Activated T-cell treated with anti-CD3 and anti-CD28 coated beads, Interleukin-2, amount 50 U/mL, for 4 hours (primary cell): ENCODE measurements at regions not wholly inside any gene's neighbourhood (a gene's known extent, or its start where the extent isn't known, plus 50 kb on each side); places are given as distances from the start of the nearest gene placed in this dataset.

Source experiments
- ATAC-seq, 2 donors: fragments of 200-7000 bp; cut with Tn5 transposase; one replicate each; pipeline ENCODE4 v1.10.0; 2021
- DNase-seq: peaks from one replicate; pipeline ENCODE4 v3.0.0-alpha.2; 2020
- H3K27me3 Mint-ChIP-seq: one replicate; pipeline ENCODE4 v1.8.0; 2021; ENCODE audit warnings: low read depth, mixed read lengths
- H3K36me3 Mint-ChIP-seq: one replicate; pipeline ENCODE4 v1.8.0; 2022; ENCODE audit warnings: mixed read lengths; ENCODE audit not compliant: insufficient read depth
- H3K4me1 Mint-ChIP-seq: one replicate; pipeline ENCODE4 v1.8.0; 2021; ENCODE audit warnings: low read depth, mixed read lengths
- H3K4me3 Mint-ChIP-seq: one replicate; pipeline ENCODE4 v1.8.0; 2021; ENCODE audit warnings: mild to moderate bottlenecking, moderate library complexity, mixed read lengths
- H3K9me3 Mint-ChIP-seq: one replicate; pipeline ENCODE4 v1.8.0; 2021; ENCODE audit warnings: mixed read lengths

- Mint-ChIP-seq H3K4me1 (no peaks in the 10 kb centered on the region), H3K27me3 (peaks cover 5% of the 10 kb centered on the region), H3K9me3 (peaks cover 3% of the 10 kb centered on the region), H3K4me3 (no peak overlapping the region), H3K36me3 (no peaks in the 10 kb centered on the region)
- peak; percentile 2 for DNase-seq
- no peak for ATAC-seq
These were observed 218.6 kb downstream of the KIF26A start for GRCh38 chr14:104356738-104357688.

GRCh38 chr14:104357689-104358527 lies 219.5 kb downstream of the KIF26A start:
- Mint-ChIP-seq H3K36me3 (no peaks in the 10 kb centered on the region), H3K4me3 (no peak overlapping the region), H3K9me3 (no peaks in the 10 kb centered on the region), H3K4me1 (no peaks in the 10 kb centered on the region), H3K27me3 (peaks cover 5% of the 10 kb centered on the region)
- DNase-seq (peak; percentile 3), ATAC-seq (no peak)

GRCh38 chr14:104358528-104359300 lies 220.3 kb downstream of the KIF26A start:
- no peaks in the 10 kb centered on the region for H3K9me3 Mint-ChIP-seq
- no peaks in the 10 kb centered on the region for H3K4me1 Mint-ChIP-seq
- H3K27me3 Mint-ChIP-seq: peaks cover 5% of the 10 kb centered on the region
- DNase-seq (peak; percentile 3), ATAC-seq (no peak)
- no peaks in the 10 kb centered on the region for H3K36me3 Mint-ChIP-seq
- H3K4me3 Mint-ChIP-seq: no peak overlapping the region

- Mint-ChIP-seq H3K36me3 (no peaks in the 10 kb centered on the region), H3K4me1 (no peaks in the 10 kb centered on the region), H3K9me3 (no peaks in the 10 kb centered on the region), H3K4me3 (no peak overlapping the region), H3K27me3 (peaks cover 4% of the 10 kb centered on the region)
- no peak for ATAC-seq
- peak; percentile 2 for DNase-seq
These were observed 220.1 kb upstream of the C14orf180 start for GRCh38 chr14:104359301-104359968.

- no peaks in the 10 kb centered on the region for H3K4me1 Mint-ChIP-seq
- DNase-seq (peak; percentile 3), ATAC-seq (no peak)
- H3K36me3 Mint-ChIP-seq: no peaks in the 10 kb centered on the region
- H3K4me3 Mint-ChIP-seq: no peak overlapping the region
- H3K9me3 Mint-ChIP-seq: no peaks in the 10 kb centered on the region
- H3K27me3 Mint-ChIP-seq: peaks cover 3% of the 10 kb centered on the region
These were observed 219.6 kb upstream of the C14orf180 start for GRCh38 chr14:104359969-104360442.

GRCh38 chr14:104360501-104360900 lies 219.1 kb upstream of the C14orf180 start:
- Mint-ChIP-seq H3K4me3 (no peak overlapping the region), H3K36me3 (no peaks in the 10 kb centered on the region), H3K9me3 (no peaks in the 10 kb centered on the region), H3K27me3 (peaks cover 3% of the 10 kb centered on the region), H3K4me1 (no peaks in the 10 kb centered on the region)
- ATAC-seq (no peak), DNase-seq (peak; percentile 2)

- H3K27me3 Mint-ChIP-seq: peaks cover 1% of the 10 kb centered on the region
- H3K4me3 Mint-ChIP-seq: no peak overlapping the region
- no peak for ATAC-seq
- H3K4me1 Mint-ChIP-seq: no peaks in the 10 kb centered on the region
- no peaks in the 10 kb centered on the region for H3K36me3 Mint-ChIP-seq
- DNase-seq: peak; percentile 3
- no peaks in the 10 kb centered on the region for H3K9me3 Mint-ChIP-seq
These were observed 218.4 kb upstream of the C14orf180 start for GRCh38 chr14:104361101-104361591.

- DNase-seq: peak; percentile 1
- Mint-ChIP-seq H3K4me3 (no peak overlapping the region), H3K36me3 (no peaks in the 10 kb centered on the region), H3K9me3 (peaks cover 3% of the 10 kb centered on the region), H3K4me1 (no peaks in the 10 kb centered on the region), H3K27me3 (peaks cover 1% of the 10 kb centered on the region)
- no peak for ATAC-seq
These were observed 217.5 kb upstream of the C14orf180 start for GRCh38 chr14:104361921-104362681.

- Mint-ChIP-seq H3K36me3 (no peaks in the 10 kb centered on the region), H3K4me1 (no peaks in the 10 kb centered on the region), H3K4me3 (no peak overlapping the region), H3K27me3 (peaks cover 1% of the 10 kb centered on the region), H3K9me3 (peaks cover 3% of the 10 kb centered on the region)
- ATAC-seq (no peak), DNase-seq (no peak)
These were observed 216.6 kb upstream of the C14orf180 start for GRCh38 chr14:104362761-104363605.

GRCh38 chr14:104363891-104364760 lies 215.4 kb upstream of the C14orf180 start:
- Mint-ChIP-seq H3K36me3 (no peaks in the 10 kb centered on the region), H3K27me3 (peaks cover 1% of the 10 kb centered on the region), H3K4me3 (no peak overlapping the region), H3K9me3 (peaks cover 3% of the 10 kb centered on the region), H3K4me1 (no peaks in the 10 kb centered on the region)
- no peak for ATAC-seq
- no peak for DNase-seq

GRCh38 chr14:104364830-104365229 lies 214.7 kb upstream of the C14orf180 start:
- Mint-ChIP-seq H3K9me3 (peaks cover 3% of the 10 kb centered on the region), H3K4me3 (no peak overlapping the region), H3K27me3 (peaks cover 1% of the 10 kb centered on the region), H3K36me3 (no peaks in the 10 kb centered on the region), H3K4me1 (no peaks in the 10 kb centered on the region)
- ATAC-seq: no peak
- DNase-seq: no peak
